Heart left ventricle (tissue), 13 donors: ENCODE measurements at regions not wholly inside any gene's neighbourhood (a gene's known extent, or its start where the extent isn't known, plus 50 kb on each side); places are given as distances from the start of the nearest gene placed in this dataset.

Source experiments
- CTCF ChIP-seq, 12 donors: fragments of 200-600 bp; sonication (generic) in 4 of 12; IDR thresholded peaks; one replicate each; pipeline versions ENCODE4 v1.5.0 to v1.8.0; 2018 to 2022; ENCODE audit warnings: antibody characterized with exemption in 12 of 12, mild to moderate bottlenecking in 5 of 12
- POLR2A ChIP-seq, 2 donors: fragments of 450-650 bp; IDR thresholded peaks; one replicate each; pipeline ENCODE4 v1.6.1; 2017; ENCODE audit warnings: antibody characterized with exemption in 2 of 2, mild to moderate bottlenecking in 2 of 2, moderate library complexity in 2 of 2
- donor health status: ischemic (EF 13 %, LVEDD 7.1; RV severe dilation, severe dysfunction).
- donor health status: DM: no; HTN: yes; CAD: no.
- donor health status: DM: no; HTN: no; CAD: no.
- donor health status: ischemic (EF 25% LVEDD 6.9; RV normal size, moderate dysfunction).
- donor health status: ischemic (EF 25% LVEDD 5.7; RV mildly dilated, moderate dysfunction).
- donor health status: ischemic (EF 35%, LVEDD 5.7; RV mildly dilated, moderate dysfunction).
- donor health status: nonischemic (EF 11% LVEDD 7.7; RV severe dilation, severe dysfunction).
- donor health status: DM: yes; HTN: yes; CAD: no.
- donor health status: PGD.
- donor health status: ischemic (EF 29% LVEDD 5.4; RV normal size, mild dysfunction).
- donor health status: nonischemic (EF 23%, LVEDD 6.1; RV moderate dilation, normal function).

- TF ChIP-seq CTCF (IDR thresholded peaks at IDR 0.05) = no peak
- TF ChIP-seq POLR2A (IDR thresholded peaks at IDR 0.05) = no peak
These were observed 1195.2 kb downstream of the TECRL start for GRCh38 chr4:63214076-63214475.
